HG03103 (cell line): ENCODE measurements at regions not wholly inside any gene's neighbourhood (a gene's known extent, or its start where the extent isn't known, plus 50 kb on each side); places are given as distances from the start of the nearest gene placed in this dataset.

ENCODE experiments used
- ATAC-seq: cut with Tn5 transposase; IDR thresholded peaks from one replicate; pipeline ENCODE4 v1.9.1; 2021; ENCODE audit warnings: low read depth; ENCODE audit not compliant: unreplicated experiment

DNA sequence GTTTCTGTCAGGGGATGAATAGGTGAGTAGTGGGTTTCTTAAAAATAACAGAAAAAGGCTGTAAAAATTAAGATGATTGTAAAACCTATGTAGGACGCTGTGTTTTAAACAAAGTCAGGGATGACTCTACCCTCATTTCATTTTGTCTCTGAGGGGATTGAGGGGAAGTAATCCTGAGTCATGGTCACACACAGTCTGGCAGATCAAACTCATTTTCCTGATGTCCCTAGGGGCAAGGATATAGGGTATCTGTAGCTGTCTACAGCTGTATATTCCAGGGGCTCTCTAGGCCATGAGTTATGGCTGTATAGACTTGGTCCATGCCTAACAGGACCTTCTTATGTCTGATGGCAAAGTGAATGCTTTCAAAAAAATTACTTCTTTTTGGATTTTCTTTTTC is 421.1 kb downstream of the PDCD6IP start:
- no peak for ATAC-seq

GRCh38 chr3:34225821-34226366 is 427.5 kb downstream of the PDCD6IP start:
- no peak for ATAC-seq

DNA sequence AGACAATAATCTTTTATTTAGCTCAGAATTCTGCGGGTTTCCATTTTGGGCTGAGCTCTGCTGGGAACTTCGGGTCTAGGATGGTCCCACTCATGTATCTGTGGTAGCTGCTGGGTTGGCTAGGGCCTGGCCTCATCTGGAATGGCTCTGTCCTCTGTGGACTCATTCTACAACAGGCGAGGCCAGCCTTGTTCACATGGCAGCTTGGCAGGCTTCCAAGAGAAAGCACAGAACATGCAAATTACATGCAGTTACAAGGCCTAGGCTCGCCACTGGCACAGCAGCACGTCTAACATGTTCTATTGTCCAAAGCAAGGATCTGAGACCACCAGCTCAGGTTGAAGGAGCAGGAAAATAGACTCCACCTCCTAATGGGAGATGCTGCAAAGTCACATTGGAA is 431.4 kb downstream of the PDCD6IP start:
- ATAC-seq: no peak

DNA sequence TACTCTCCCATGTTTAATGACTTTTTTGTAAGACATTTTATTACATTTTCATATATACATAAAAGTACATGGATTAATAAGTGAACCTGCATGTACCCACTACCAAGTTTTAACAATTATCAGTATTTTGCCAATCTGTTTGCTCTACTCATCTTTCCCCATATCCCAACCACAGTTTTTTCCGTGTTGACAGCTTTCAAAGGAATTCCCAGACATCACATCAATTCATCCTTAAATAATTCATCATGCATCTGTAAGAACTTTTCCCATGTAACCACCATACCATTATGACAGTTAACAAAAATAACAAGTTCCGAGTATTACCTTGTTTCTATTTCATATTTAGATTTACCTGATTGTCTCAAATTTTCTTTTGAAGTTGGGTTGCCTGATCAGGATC is 436.7 kb downstream of the PDCD6IP start:
- no peak for ATAC-seq

DNA sequence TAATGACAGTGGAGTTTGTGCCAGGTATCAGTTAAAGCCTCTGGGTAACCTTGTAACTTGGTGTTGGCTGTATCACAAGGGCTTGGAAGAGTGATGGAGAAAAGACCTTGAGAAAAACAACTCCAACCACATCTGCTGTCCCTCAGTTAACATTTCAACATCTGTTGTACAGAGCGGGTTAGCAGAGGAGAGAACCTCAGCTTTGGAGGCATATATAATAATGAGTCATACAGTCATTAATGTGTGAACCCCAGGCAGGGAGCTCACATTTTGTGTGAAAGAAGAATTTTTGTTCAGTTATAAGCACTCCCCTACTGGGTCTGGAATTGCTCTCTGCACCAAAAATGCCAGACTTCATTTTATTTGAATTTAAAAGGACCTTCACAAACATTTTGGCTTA is 439.5 kb downstream of the PDCD6IP start:
- ATAC-seq: no peak

DNA sequence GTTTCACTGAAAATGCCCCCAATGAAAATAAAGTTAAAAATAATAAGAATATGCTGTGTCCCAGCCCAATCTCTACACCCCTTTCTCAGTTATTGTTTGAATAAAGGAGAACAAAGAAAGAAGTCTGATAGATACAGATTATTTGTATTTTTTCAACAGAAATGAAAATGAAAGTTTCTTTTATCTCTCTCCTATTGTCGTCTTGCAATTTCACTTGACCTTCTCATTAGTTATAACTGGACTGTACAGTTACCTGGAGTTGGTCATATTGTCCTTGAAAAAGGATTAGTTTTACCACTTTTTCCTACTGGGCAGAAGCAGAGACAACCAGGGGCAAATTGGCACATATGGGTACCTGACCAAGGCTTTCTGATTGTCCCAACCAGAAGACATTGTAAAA is 440.0 kb downstream of the PDCD6IP start:
- ATAC-seq: no peak

GRCh38 chr3:34239287-34239686 is 440.9 kb downstream of the PDCD6IP start:
- no peak for ATAC-seq

GRCh38 chr3:34239875-34240274 is 441.4 kb downstream of the PDCD6IP start:
- ATAC-seq: no peak

DNA sequence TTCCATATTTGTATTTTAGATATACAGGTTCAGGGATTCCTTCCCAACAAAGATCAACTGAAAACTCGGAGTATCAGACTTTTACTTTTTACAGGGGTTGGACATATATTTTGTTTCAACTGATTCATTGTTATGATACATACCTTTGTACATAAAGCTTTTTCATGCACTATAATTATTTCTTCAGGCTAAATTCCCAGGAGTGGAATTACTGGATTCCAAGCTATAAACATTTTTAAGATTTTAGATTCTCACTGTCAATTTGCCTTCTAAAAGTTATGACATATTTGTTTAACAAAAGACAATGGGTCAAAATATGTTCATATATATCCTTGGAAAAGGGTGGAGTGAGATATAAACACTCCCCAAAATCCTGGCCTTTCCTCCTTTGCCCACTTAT is 449.0 kb downstream of the PDCD6IP start:
- ATAC-seq: no peak

DNA sequence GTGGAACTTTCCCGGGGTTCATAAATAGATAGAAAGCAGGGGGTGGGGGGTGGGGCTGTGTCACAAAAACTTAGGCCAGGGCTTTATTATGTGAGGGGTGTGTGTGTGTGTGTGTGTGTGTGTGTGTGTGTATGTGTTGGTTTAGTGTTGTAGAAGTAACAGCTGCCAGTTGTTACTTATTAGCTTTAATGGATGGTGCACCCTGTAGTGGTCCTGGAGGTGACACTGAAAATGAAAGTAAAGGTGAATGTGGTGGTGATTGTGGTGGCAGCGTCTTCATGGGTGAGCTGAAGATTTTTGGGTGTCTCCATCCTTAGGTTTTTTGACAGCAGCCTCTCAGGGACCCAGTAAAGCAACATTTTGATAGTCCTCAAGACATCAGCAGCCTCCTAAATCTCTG is 449.9 kb downstream of the PDCD6IP start:
- peak; percentile 89 for ATAC-seq

- ATAC-seq: no peak
Measured at GRCh38 chr3:34254285-34254684, 455.9 kb downstream of the PDCD6IP start.

- ATAC-seq: no peak
Measured at GRCh38 chr3:34256021-34256420, 457.6 kb downstream of the PDCD6IP start.

DNA sequence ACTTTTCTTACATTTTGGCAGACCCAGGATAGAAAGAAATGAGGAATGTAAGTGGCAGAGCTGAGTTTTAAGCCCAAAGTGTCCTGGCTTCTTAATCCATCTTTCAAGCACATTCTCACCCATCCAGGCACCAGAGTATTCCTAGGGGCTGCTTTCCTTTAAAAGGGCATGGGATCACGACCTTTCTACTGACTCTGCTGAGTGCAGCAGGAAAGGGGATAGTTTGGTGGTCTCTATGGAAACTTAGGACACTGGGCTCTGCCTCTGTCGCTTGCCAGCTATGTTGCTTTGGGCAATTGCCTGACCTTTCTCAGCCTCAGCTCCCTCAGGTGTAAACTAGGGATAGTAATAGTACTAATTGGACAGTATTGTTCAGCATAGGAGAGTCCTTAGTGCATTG is 458.4 kb downstream of the PDCD6IP start:
- no peak for ATAC-seq

GRCh38 chr3:34258271-34258998 is 460.0 kb downstream of the PDCD6IP start:
- no peak for ATAC-seq

- ATAC-seq: peak; percentile 34
Measured at GRCh38 chr3:34260271-34261000, 462.0 kb downstream of the PDCD6IP start.

GRCh38 chr3:34261001-34261385 is 462.6 kb downstream of the PDCD6IP start:
- no peak for ATAC-seq

DNA sequence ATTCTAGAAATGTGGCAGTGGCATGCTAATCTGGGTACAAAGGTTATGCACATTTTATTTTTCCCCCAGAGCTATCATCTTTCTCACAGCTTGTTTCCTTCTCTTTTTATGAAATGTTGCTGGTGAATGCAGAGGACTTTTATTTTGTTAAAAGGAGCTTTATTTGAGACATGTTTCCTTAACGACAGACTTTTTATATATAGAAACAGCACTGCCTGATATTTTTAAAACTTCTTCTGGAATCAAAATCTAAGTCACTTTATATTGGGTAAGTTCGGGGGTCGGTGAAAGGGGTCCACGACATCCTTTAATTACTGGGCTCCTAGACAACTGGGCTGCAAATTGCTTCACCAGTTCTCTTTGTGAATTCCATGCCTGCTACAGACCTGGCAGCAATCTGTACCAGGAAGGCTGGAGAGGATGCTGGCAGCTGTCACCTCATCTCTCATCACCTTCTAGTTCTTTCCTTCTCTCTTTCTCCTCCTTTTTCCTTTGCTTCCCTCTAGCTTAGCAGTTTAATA is 464.7 kb downstream of the PDCD6IP start:
- no peak for ATAC-seq

DNA sequence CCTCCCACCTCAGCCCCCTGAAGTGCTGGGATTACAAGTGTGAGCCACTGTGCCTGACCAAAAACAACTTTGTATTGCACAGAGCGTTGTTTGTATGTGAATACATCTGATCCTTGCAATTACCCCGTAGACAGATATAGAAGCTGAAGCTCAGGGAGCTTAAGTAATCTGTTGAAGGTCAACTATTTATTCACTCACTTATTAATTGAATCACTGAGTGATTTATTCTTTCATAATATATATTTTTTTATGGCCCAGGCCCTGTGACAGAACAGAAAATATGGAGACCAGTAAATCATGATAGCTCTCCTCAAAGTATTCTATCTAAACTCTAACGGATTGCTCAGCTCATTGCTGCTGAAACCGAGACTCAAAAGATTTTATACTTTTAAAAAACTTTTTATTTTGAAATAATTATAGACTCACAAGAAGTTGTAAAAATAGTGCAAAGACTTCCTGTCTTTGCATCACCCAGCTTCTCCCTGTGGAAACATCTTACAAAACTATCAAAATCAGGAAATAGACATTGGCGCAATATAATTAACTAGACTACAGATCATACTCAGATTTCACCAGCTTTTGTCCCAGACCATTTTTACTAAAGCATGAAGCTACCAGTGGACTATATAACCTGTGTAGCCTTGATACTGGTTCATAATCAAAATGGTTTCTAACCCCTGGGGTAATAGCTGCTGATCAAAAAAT is 466.1 kb downstream of the PDCD6IP start:
- no peak for ATAC-seq

DNA sequence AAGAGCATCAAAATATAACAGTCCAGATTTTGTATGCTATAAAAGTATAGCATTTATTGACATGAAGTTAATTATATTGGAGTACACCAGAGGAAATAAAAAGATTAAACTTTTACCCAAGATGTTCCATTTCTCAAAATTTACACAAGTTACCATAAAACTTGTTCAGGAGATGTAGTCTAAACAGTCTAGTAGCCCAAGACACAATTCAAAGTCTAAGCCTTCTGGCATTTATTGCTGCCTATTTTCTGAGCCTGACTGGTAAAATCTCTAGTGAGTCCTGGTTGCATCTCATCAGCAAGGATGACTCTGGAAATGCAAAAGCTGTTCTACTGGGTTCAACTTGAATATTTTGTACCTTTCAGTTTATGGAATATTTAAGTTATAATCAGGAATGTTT is 468.7 kb downstream of the PDCD6IP start:
- ATAC-seq: no peak

GRCh38 chr3:34268032-34268709 is 469.7 kb downstream of the PDCD6IP start:
- ATAC-seq: no peak

DNA sequence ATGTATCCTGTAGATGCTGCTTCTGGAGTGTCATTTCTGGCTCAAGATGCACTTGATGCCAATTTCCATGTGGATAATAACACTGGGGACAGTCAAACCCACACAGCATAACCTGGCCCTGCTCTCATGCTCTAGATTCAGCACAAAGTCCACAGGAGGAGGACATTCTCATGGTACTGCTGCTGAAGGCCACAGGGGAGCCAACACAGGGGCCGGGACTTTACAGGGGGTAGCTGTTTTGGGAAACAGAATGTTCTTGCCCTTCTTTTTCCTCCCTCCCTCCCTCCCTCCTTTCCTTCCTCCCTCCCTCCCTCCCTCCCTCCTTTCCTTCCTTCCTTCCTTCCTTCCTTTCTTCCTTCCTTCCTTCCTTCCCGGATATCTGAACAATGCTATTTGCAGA is 477.4 kb downstream of the PDCD6IP start:
- no peak for ATAC-seq
